ENCODE measurements at regions not wholly inside any gene's neighbourhood (a gene's known extent, or its start where the extent isn't known, plus 50 kb on each side); places are given as distances from the start of the nearest gene placed in this dataset.

DNA sequence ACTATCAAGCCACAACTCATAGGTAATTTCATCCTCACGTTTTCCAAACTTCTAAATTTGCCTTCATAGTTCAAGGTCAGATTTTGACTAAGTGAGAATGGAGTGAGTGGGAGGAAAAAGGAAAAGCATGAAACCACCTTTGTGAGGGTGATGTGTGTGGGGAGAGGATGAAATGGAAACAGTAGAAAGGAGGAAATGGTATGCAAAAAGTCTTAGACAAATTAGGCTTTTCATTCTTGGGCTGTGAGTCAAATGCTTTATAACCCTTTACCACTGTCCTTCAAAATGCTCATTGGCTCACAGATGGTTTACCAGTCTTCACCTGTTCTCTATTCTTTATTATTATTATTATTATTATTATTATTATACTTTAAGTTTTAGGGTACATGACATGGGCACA lies 127.2 kb downstream of the RAP2A start:
- no peaks in the 10 kb centered on the region for H3K4me1 ChIP-seq (ENCODE audit: control insufficient read depth, insufficient read depth, low read length)
- H3K36me3 ChIP-seq (ENCODE audit: control insufficient read depth in 2 of 2, insufficient read depth in 2 of 2, low read length in 2 of 2): no peaks in the 10 kb centered on the region
- H3K27me3 ChIP-seq (ENCODE audit: control insufficient read depth in 1 of 2, insufficient read depth in 2 of 2, low read length in 2 of 2): peaks cover 0 to 2% of the 10 kb centered on the region in 2 donors
- H3K27ac ChIP-seq (ENCODE audit: low read length): no peak overlapping the region
- peaks cover 0 to 2% of the 10 kb centered on the region in 2 donors for H3K9me3 ChIP-seq (ENCODE audit: control insufficient read depth in 2 of 2, low read length in 2 of 2)
- no peak overlapping the region for H3K4me3 ChIP-seq (ENCODE audit: low read length in 2 of 2)
- no peak overlapping the region for H3K9ac ChIP-seq (ENCODE audit: low read length in 2 of 2)

DNA sequence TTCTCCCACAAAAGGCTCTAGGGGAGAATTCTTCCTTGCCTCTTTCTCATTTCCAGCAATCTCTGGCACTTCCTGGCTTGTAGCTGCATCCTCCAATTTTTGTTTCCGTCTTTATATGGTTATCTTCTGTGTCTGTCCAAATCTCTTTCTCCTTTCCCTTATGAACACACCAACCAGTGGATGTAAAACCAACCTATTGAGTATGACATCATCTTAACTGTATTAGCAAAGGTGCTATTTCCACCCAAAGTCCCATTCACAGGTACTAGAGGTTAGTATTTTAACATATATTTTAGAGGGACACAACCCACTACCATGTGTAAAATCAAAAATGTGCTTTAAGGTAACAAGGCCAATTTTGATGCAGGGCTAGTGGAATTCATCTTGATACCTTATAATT lies 129.0 kb downstream of the RAP2A start:
- Histone ChIP-seq H3K27me3 (ENCODE audit: control insufficient read depth in 1 of 2, insufficient read depth in 2 of 2, low read length in 2 of 2) (peaks cover 0 to 2% of the 10 kb centered on the region in 2 donors), H3K36me3 (ENCODE audit: control insufficient read depth in 2 of 2, insufficient read depth in 2 of 2, low read length in 2 of 2) (no peaks in the 10 kb centered on the region), H3K9me3 (ENCODE audit: control insufficient read depth in 2 of 2, low read length in 2 of 2) (no peaks in the 10 kb centered on the region), H3K9ac (ENCODE audit: low read length in 2 of 2) (no peak overlapping the region), H3K27ac (ENCODE audit: low read length) (no peak overlapping the region), H3K4me1 (ENCODE audit: control insufficient read depth, insufficient read depth, low read length) (no peaks in the 10 kb centered on the region), H3K4me3 (ENCODE audit: low read length in 2 of 2) (no peak overlapping the region)

GRCh38 chr13:97564956-97565355 lies 131.0 kb downstream of the RAP2A start:
- Histone ChIP-seq H3K9ac (ENCODE audit: low read length in 2 of 2) (no peak overlapping the region), H3K27ac (ENCODE audit: low read length) (no peak overlapping the region), H3K9me3 (ENCODE audit: control insufficient read depth in 2 of 2, low read length in 2 of 2) (no peaks in the 10 kb centered on the region), H3K4me3 (ENCODE audit: low read length in 2 of 2) (no peak overlapping the region), H3K36me3 (ENCODE audit: control insufficient read depth in 2 of 2, insufficient read depth in 2 of 2, low read length in 2 of 2) (no peaks in the 10 kb centered on the region), H3K27me3 (ENCODE audit: control insufficient read depth in 1 of 2, insufficient read depth in 2 of 2, low read length in 2 of 2) (peaks cover 0 to 2% of the 10 kb centered on the region in 2 donors), H3K4me1 (ENCODE audit: control insufficient read depth, insufficient read depth, low read length) (no peaks in the 10 kb centered on the region)

DNA sequence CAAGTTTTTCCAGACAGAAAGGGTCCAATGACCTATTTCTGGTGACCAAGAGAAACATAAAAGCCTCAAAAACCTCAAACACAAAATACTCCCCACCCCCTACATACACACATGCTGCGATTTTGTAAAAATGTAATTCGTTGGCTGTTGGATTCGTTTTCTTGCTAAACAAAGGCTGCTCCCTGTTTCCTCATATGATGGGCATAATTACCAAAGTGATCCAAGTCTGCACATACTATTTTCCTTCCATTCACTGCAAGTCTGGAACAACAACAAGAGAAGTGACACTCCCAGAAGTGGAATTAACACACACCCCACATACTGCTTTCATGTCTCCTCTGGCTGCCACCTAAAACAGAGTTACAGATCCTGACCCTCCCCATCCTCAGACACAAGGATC lies 131.9 kb downstream of the RAP2A start:
- Histone ChIP-seq H3K9ac (ENCODE audit: low read length in 2 of 2) (no peak overlapping the region), H3K4me3 (ENCODE audit: low read length in 2 of 2) (no peak overlapping the region), H3K27ac (ENCODE audit: low read length) (no peak overlapping the region), H3K36me3 (ENCODE audit: control insufficient read depth in 2 of 2, insufficient read depth in 2 of 2, low read length in 2 of 2) (no peaks in the 10 kb centered on the region), H3K27me3 (ENCODE audit: control insufficient read depth in 1 of 2, insufficient read depth in 2 of 2, low read length in 2 of 2) (peaks cover 0 to 2% of the 10 kb centered on the region in 2 donors), H3K9me3 (ENCODE audit: control insufficient read depth in 2 of 2, low read length in 2 of 2) (no peaks in the 10 kb centered on the region), H3K4me1 (ENCODE audit: control insufficient read depth, insufficient read depth, low read length) (peaks cover 4% of the 10 kb centered on the region)

DNA sequence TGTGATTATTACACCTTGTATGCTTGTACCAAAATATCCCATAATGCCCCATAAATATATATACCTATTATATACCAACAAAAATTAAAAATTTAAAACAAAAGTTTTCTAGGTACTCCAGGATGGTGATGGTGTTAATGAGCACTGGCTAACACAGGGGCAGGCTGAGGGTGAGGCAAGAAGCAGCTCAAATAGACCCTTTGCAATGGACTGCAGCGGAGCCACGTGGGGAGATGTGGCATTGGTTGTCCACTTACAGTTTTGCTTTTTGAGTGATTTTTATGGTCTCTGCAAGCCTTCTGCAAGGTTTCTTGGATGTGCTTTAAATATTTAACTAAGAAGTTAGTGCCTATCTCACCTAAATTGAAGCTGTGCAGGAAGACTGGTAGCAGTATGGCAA lies 132.9 kb downstream of the RAP2A start:
- Histone ChIP-seq H3K27me3 (ENCODE audit: control insufficient read depth in 1 of 2, insufficient read depth in 2 of 2, low read length in 2 of 2) (peaks cover 0 to 2% of the 10 kb centered on the region in 2 donors), H3K27ac (ENCODE audit: low read length) (no peak overlapping the region), H3K36me3 (ENCODE audit: control insufficient read depth in 2 of 2, insufficient read depth in 2 of 2, low read length in 2 of 2) (no peaks in the 10 kb centered on the region), H3K4me1 (ENCODE audit: control insufficient read depth, insufficient read depth, low read length) (peaks cover 4% of the 10 kb centered on the region), H3K9me3 (ENCODE audit: control insufficient read depth in 2 of 2, low read length in 2 of 2) (no peaks in the 10 kb centered on the region), H3K4me3 (ENCODE audit: low read length in 2 of 2) (no peak overlapping the region), H3K9ac (ENCODE audit: low read length in 2 of 2) (no peak overlapping the region)

DNA sequence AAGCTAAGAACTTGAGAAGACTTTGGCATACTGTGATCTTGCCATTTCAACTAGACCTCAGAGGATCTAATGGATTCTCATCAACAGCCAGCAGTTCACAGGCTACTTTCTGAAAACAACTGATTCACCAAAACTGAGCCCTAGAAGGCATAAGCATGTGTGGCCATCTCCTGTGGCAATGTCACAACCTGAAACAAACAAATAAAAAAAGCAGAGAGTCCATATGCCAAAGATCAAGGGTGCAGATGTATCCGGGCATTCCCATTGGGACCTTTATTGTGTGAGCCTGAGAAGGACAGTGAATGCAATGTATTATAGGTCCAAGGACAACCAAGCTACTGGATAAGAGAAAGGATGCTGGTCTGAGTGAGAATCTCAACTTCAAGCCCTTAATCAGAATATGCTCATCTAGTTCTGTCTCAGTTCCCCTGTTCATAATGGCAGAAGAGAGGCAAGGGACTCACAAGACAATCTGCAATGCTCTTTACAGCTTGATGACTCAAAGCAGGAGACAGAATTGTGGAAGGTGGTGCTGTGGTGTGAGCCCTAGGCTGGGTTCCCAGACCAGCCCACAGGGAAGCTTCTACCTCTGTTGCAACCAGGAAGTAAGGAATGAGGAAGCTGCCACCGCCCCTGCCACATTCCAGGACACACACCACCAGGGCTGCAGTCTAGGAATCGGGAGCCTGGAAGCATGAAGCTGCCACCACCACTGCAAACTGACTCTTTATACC lies 133.7 kb downstream of the RAP2A start:
- Histone ChIP-seq H3K9me3 (ENCODE audit: control insufficient read depth in 2 of 2, low read length in 2 of 2) (no peaks in the 10 kb centered on the region), H3K4me3 (ENCODE audit: low read length in 2 of 2) (no peak overlapping the region), H3K9ac (ENCODE audit: low read length in 2 of 2) (no peak overlapping the region), H3K36me3 (ENCODE audit: control insufficient read depth in 2 of 2, insufficient read depth in 2 of 2, low read length in 2 of 2) (no peaks in the 10 kb centered on the region), H3K27ac (ENCODE audit: low read length) (no peak overlapping the region), H3K27me3 (ENCODE audit: control insufficient read depth in 1 of 2, insufficient read depth in 2 of 2, low read length in 2 of 2) (peaks cover 0 to 2% of the 10 kb centered on the region in 2 donors), H3K4me1 (ENCODE audit: control insufficient read depth, insufficient read depth, low read length) (peaks cover 4% of the 10 kb centered on the region)

DNA sequence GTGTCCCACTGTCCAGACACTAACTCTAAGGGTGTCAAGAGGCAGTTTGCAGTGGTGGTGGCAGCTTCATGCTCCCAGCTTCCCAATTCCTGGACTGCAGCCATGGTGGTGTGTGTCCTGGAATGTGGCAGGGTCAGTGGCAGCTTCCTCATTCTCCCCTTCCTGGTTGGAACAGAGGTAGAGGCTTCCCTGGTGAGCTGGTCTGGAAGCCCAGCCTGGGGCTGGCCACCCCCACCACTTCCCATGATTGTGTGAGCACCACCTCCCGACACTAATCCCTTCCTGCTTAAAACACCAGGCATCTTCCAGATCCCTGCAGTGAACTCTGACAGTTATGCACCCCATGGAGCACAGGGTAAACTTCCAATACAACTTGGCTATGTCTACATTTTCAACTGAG lies 134.9 kb downstream of the RAP2A start:
- H3K36me3 ChIP-seq (ENCODE audit: control insufficient read depth in 2 of 2, insufficient read depth in 2 of 2, low read length in 2 of 2): no peaks in the 10 kb centered on the region
- no peak overlapping the region for H3K27ac ChIP-seq (ENCODE audit: low read length)
- peaks cover 0 to 2% of the 10 kb centered on the region in 2 donors for H3K27me3 ChIP-seq (ENCODE audit: control insufficient read depth in 1 of 2, insufficient read depth in 2 of 2, low read length in 2 of 2)
- peaks cover 4% of the 10 kb centered on the region for H3K4me1 ChIP-seq (ENCODE audit: control insufficient read depth, insufficient read depth, low read length)
- no peaks in the 10 kb centered on the region for H3K9me3 ChIP-seq (ENCODE audit: control insufficient read depth in 2 of 2, low read length in 2 of 2)
- H3K4me3 ChIP-seq (ENCODE audit: low read length in 2 of 2): no peak overlapping the region
- H3K9ac ChIP-seq (ENCODE audit: low read length in 2 of 2): no peak overlapping the region

DNA sequence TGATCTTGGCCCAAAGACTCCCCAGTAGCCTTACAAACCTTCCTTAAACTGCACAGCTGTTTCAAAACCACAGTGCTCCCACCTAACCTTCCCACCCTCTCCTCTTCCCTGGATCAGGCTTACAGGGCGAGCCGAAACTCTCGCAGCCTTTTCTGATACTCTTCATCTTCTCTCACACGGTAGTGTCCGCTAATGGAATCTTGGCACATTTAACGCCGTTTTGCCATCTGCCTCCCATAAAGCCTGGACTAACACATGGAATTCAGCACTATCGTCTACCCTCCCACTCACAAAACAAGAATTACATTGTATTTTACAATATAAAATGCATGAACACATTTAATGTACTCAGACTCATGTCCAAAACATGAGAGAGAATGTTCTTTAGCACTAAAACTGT lies 135.9 kb downstream of the RAP2A start:
- peaks cover 4% of the 10 kb centered on the region for H3K4me1 ChIP-seq (ENCODE audit: control insufficient read depth, insufficient read depth, low read length)
- no peaks in the 10 kb centered on the region for H3K9me3 ChIP-seq (ENCODE audit: control insufficient read depth in 2 of 2, low read length in 2 of 2)
- H3K27ac ChIP-seq (ENCODE audit: low read length): no peak overlapping the region
- no peaks in the 10 kb centered on the region for H3K27me3 ChIP-seq (ENCODE audit: control insufficient read depth in 1 of 2, insufficient read depth in 2 of 2, low read length in 2 of 2)
- H3K36me3 ChIP-seq (ENCODE audit: control insufficient read depth in 2 of 2, insufficient read depth in 2 of 2, low read length in 2 of 2): no peaks in the 10 kb centered on the region
- H3K9ac ChIP-seq (ENCODE audit: low read length in 2 of 2): no peak overlapping the region
- H3K4me3 ChIP-seq (ENCODE audit: low read length in 2 of 2): peak overlapping the region in 1 of 2 donors; percentile 15

DNA sequence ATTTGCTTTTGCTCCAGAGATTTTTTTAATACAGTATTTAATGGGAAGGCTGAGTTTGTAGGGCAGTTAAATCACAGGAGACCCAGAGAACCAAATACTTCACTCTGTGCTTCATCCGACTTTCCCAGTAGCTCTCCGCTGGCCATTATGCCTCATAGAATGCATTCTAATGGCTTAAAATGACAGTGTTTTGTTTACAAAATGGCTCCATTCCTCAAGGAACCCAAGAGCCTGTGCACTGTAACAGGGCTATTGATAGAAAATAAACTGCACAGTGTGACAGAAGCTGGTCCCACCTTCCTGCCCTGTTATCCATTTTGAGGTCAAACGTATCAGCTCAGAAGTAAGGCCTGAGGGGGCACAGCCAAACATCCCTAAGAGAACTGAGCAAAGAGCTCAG lies 136.5 kb downstream of the RAP2A start:
- Histone ChIP-seq H3K27ac (ENCODE audit: low read length) (no peak overlapping the region), H3K4me1 (ENCODE audit: control insufficient read depth, insufficient read depth, low read length) (peaks cover 4% of the 10 kb centered on the region), H3K27me3 (ENCODE audit: control insufficient read depth in 1 of 2, insufficient read depth in 2 of 2, low read length in 2 of 2) (no peaks in the 10 kb centered on the region), H3K9ac (ENCODE audit: low read length in 2 of 2) (no peak overlapping the region), H3K36me3 (ENCODE audit: control insufficient read depth in 2 of 2, insufficient read depth in 2 of 2, low read length in 2 of 2) (no peaks in the 10 kb centered on the region), H3K4me3 (ENCODE audit: low read length in 2 of 2) (no peak overlapping the region), H3K9me3 (ENCODE audit: control insufficient read depth in 2 of 2, low read length in 2 of 2) (no peaks in the 10 kb centered on the region)

- H3K27me3 ChIP-seq (ENCODE audit: control insufficient read depth in 1 of 2, insufficient read depth in 2 of 2, low read length in 2 of 2): no peaks in the 10 kb centered on the region
- H3K4me3 ChIP-seq (ENCODE audit: low read length in 2 of 2): no peak overlapping the region
- H3K4me1 ChIP-seq (ENCODE audit: control insufficient read depth, insufficient read depth, low read length): peaks cover 4% of the 10 kb centered on the region
- no peak overlapping the region for H3K9ac ChIP-seq (ENCODE audit: low read length in 2 of 2)
- H3K36me3 ChIP-seq (ENCODE audit: control insufficient read depth in 2 of 2, insufficient read depth in 2 of 2, low read length in 2 of 2): no peaks in the 10 kb centered on the region
- H3K27ac ChIP-seq (ENCODE audit: low read length): no peak overlapping the region
- no peaks in the 10 kb centered on the region for H3K9me3 ChIP-seq (ENCODE audit: control insufficient read depth in 2 of 2, low read length in 2 of 2)
These were observed 139.0 kb downstream of the RAP2A start for GRCh38 chr13:97573011-97573410.

DNA sequence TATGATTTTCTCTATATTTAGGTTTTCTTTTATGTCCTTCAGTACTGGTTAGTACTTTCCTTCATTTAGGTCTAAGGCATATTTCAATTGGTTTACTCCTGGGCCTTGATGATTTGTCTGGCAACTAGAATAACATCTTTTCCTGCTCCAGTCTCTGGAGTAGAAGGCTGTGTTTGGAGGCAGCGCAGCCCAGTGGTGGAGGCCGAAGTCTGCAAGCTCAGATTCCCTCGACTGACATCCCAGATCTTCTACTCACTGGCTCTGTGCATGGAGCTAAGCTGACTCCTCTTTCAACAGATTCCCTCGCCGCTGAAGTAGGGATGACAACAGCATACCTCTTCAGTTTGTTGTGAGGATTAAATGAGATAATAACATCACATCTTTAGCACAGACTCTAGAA lies 141.0 kb downstream of the RAP2A start:
- H3K4me3 ChIP-seq (ENCODE audit: low read length in 2 of 2): no peak overlapping the region
- H3K36me3 ChIP-seq (ENCODE audit: control insufficient read depth in 2 of 2, insufficient read depth in 2 of 2, low read length in 2 of 2): no peaks in the 10 kb centered on the region
- H3K4me1 ChIP-seq (ENCODE audit: control insufficient read depth, insufficient read depth, low read length): peaks cover 4% of the 10 kb centered on the region
- no peaks in the 10 kb centered on the region for H3K27me3 ChIP-seq (ENCODE audit: control insufficient read depth in 1 of 2, insufficient read depth in 2 of 2, low read length in 2 of 2)
- no peaks in the 10 kb centered on the region for H3K9me3 ChIP-seq (ENCODE audit: control insufficient read depth in 2 of 2, low read length in 2 of 2)
- no peak overlapping the region for H3K9ac ChIP-seq (ENCODE audit: low read length in 2 of 2)
- no peak overlapping the region for H3K27ac ChIP-seq (ENCODE audit: low read length)
